Spleen (tissue), 7 donors: ENCODE measurements at regions not wholly inside any gene's neighbourhood (a gene's known extent, or its start where the extent isn't known, plus 50 kb on each side); places are given as distances from the start of the nearest gene placed in this dataset.

Source experiments
- POLR2A ChIP-seq, 3 donors: fragments of 450-650 bp; IDR thresholded peaks; one replicate each; pipeline ENCODE4 v1.5.1; 2017; ENCODE audit warnings: antibody characterized with exemption in 3 of 3, mild to moderate bottlenecking in 1 of 3
- TF ChIP-seq, protein P1 (sequence below), 11 experiments: fragments of 200-600 bp in 7 of 11; fragments of 450-650 bp in 4 of 11; sonication (generic) in 4 of 11; IDR thresholded peaks in 8 of 11; conservative IDR thresholded peaks in 3 of 11; 1 replicate in 7 of 11; 2 replicates in 4 of 11; pipeline versions ENCODE4 v1.4.0 to v1.8.0; 2016 to 2021; ENCODE audit warnings: antibody characterized with exemption in 11 of 11, inconsistent platforms in 4 of 11, mild to moderate bottlenecking in 1 of 11
- donor health status: DM: no; HTN: no; CAD: no; lungs with moderate emphysema.
- donor health status: DM: no; HTN: no; CAD: no.
- donor health status: DM: no; HTN: no; CAD: no.

DNA sequence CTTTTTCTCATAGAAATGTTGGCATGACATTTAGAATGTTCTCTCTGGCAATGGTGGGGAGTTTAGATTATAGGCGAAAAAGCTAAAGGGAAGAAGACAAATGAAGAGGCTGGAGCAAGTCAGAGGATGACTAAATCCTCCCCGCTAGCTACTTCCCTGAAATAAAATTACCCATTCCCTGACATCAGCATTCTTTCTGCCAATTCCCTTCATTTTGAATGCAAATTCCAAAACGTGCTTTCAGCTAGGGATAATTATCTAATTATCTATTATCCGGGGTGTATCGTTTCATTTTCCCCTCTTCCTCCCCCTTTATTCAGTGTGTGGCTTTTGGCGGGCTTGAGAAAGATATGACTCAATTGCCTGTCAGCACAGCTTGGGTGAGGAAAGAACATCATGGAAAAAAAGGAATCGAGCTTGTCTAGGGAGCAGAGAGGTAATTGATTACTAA lies 672.3 kb downstream of the TNS3 start:
- TF ChIP-seq, protein P1, sequence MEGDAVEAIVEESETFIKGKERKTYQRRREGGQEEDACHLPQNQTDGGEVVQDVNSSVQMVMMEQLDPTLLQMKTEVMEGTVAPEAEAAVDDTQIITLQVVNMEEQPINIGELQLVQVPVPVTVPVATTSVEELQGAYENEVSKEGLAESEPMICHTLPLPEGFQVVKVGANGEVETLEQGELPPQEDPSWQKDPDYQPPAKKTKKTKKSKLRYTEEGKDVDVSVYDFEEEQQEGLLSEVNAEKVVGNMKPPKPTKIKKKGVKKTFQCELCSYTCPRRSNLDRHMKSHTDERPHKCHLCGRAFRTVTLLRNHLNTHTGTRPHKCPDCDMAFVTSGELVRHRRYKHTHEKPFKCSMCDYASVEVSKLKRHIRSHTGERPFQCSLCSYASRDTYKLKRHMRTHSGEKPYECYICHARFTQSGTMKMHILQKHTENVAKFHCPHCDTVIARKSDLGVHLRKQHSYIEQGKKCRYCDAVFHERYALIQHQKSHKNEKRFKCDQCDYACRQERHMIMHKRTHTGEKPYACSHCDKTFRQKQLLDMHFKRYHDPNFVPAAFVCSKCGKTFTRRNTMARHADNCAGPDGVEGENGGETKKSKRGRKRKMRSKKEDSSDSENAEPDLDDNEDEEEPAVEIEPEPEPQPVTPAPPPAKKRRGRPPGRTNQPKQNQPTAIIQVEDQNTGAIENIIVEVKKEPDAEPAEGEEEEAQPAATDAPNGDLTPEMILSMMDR (IDR thresholded peaks at IDR 0.05 in 8 of 11, conservative IDR thresholded peaks at IDR 0.05 in 3 of 11): no peak
- TF ChIP-seq POLR2A (IDR thresholded peaks at IDR 0.05): no peak
